Ovary (tissue), 3 donors: ENCODE measurements at regions not wholly inside any gene's neighbourhood (a gene's known extent, or its start where the extent isn't known, plus 50 kb on each side); places are given as distances from the start of the nearest gene placed in this dataset.

ENCODE experiments used
- POLR2A ChIP-seq: fragments of 450-650 bp; IDR thresholded peaks from one replicate; pipeline ENCODE4 v1.6.1; 2017; ENCODE audit warnings: antibody characterized with exemption, mild to moderate bottlenecking, moderate library complexity
- TF ChIP-seq, protein P1 (sequence below), 3 donors: fragments of 450-650 bp in 2 of 3; fragments of 200-600 bp in 1 of 3; IDR thresholded peaks; one replicate each; pipeline versions ENCODE4 v1.5.1 to v1.8.0; 2016 to 2022; ENCODE audit warnings: antibody characterized with exemption in 3 of 3, mild to moderate bottlenecking in 1 of 3
- donor health status: DM: no; HTN: no; CAD: no.

DNA sequence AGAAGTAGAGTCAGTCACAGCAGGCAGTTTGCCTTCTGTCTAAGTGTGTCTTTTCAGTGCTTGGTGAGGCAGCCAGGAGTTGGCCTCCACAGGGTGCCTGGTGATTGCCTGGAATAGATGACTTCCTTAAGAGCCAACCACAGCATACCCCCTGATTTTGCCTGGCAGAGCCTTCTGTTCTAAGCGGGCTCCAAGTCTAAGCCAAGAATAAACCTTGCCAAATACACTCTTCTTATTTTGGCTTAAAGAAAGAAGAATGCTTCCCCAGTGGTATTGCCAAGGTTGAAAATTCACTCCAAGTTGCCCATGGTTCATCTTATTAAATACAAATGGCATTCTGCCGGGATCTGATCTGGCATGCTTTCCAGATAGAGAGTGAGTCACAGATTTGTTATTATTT lies 1424.8 kb upstream of the EYS start:
- TF ChIP-seq, protein P1, sequence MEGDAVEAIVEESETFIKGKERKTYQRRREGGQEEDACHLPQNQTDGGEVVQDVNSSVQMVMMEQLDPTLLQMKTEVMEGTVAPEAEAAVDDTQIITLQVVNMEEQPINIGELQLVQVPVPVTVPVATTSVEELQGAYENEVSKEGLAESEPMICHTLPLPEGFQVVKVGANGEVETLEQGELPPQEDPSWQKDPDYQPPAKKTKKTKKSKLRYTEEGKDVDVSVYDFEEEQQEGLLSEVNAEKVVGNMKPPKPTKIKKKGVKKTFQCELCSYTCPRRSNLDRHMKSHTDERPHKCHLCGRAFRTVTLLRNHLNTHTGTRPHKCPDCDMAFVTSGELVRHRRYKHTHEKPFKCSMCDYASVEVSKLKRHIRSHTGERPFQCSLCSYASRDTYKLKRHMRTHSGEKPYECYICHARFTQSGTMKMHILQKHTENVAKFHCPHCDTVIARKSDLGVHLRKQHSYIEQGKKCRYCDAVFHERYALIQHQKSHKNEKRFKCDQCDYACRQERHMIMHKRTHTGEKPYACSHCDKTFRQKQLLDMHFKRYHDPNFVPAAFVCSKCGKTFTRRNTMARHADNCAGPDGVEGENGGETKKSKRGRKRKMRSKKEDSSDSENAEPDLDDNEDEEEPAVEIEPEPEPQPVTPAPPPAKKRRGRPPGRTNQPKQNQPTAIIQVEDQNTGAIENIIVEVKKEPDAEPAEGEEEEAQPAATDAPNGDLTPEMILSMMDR (IDR thresholded peaks at IDR 0.05), result no peak
- TF ChIP-seq POLR2A, result no peak
